Posterior vena cava (tissue), 2 donors: ENCODE measurements at regions not wholly inside any gene's neighbourhood (a gene's known extent, or its start where the extent isn't known, plus 50 kb on each side); places are given as distances from the start of the nearest gene placed in this dataset.

Experiments used
- DNase-seq: peaks from one replicate; pipeline ENCODE4 v3.0.0-alpha.2; 2020; ENCODE audit warnings: low spot score
- intact Hi-C, 2 donors: fragments of 100-400 bp; cut with DNase I; formaldehyde crosslinking; loops; one replicate each; pipeline versions ENCODE4 v1.14.1 to v1.14.2; 2022 to 2023
- donor health status: DM: yes; HTN: yes; CAD: no.
- donor health status: DM: yes; HTN: yes; CAD: no.

- intact Hi-C loops, result no loop called here
Observed at GRCh38 chr10:108409306-108409705, 1244.8 kb upstream of the SORCS1 start.

GRCh38 chr10:108404155-108404554 lies 1239.6 kb upstream of the SORCS1 start:
- no peak for DNase-seq
- intact Hi-C loops, result no loop called here

More at GRCh38 chr10:108409306-108409705, 1244.8 kb upstream of the SORCS1 start:
- DNase-seq, result no peak

GRCh38 chr10:108399465-108399864 lies 1235.0 kb upstream of the SORCS1 start:
- DNase-seq, result no peak
- intact Hi-C loops, result no loop called here

- DNase-seq, result no peak
- intact Hi-C loops, result no loop called here
Observed at GRCh38 chr10:108393089-108393488, 1228.6 kb upstream of the SORCS1 start.

GRCh38 chr10:108392286-108392685 lies 1227.8 kb upstream of the SORCS1 start:
- no peak for DNase-seq
- intact Hi-C loops, result no loop called here

- intact Hi-C loops, result no loop called here
- DNase-seq, result no peak
Observed at GRCh38 chr10:108388706-108389105, 1224.2 kb upstream of the SORCS1 start.

- intact Hi-C loops, result no loop called here
Observed at GRCh38 chr10:108385963-108386362, 1221.5 kb upstream of the SORCS1 start.

GRCh38 chr10:108384378-108384777 lies 1219.9 kb upstream of the SORCS1 start:
- intact Hi-C loops, result no loop called here
- DNase-seq, result no peak

More at GRCh38 chr10:108385963-108386362, 1221.5 kb upstream of the SORCS1 start:
- no peak for DNase-seq

GRCh38 chr10:108378779-108379178 lies 1214.3 kb upstream of the SORCS1 start:
- no peak for DNase-seq
- intact Hi-C loops, result no loop called here

- intact Hi-C loops, result no loop called here
- DNase-seq, result no peak
Observed at GRCh38 chr10:108375691-108376090, 1211.2 kb upstream of the SORCS1 start.

- DNase-seq, result no peak
- intact Hi-C loops, result no loop called here
Observed at GRCh38 chr10:108374991-108375390, 1210.5 kb upstream of the SORCS1 start.

GRCh38 chr10:108365541-108365940 lies 1201.0 kb upstream of the SORCS1 start:
- DNase-seq, result no peak
- intact Hi-C loops, result no loop called here

- no peak for DNase-seq
- intact Hi-C loops, result no loop called here
Observed at GRCh38 chr10:108363576-108363975, 1199.1 kb upstream of the SORCS1 start.

- DNase-seq, result no peak
- intact Hi-C loops, result no loop called here
Observed at GRCh38 chr10:108362961-108363360, 1198.5 kb upstream of the SORCS1 start.

GRCh38 chr10:108362296-108362695 lies 1197.8 kb upstream of the SORCS1 start:
- intact Hi-C loops, result no loop called here
- DNase-seq, result no peak

- no peak for DNase-seq
- intact Hi-C loops, result no loop called here
Observed at GRCh38 chr10:108360187-108360586, 1195.7 kb upstream of the SORCS1 start.

GRCh38 chr10:108358912-108359311 lies 1194.4 kb upstream of the SORCS1 start:
- DNase-seq, result no peak

GRCh38 chr10:108352771-108353170 lies 1188.3 kb upstream of the SORCS1 start:
- intact Hi-C loops, result no loop called here
- DNase-seq, result no peak

More at GRCh38 chr10:108358912-108359311, 1194.4 kb upstream of the SORCS1 start:
- intact Hi-C loops, result no loop called here

GRCh38 chr10:108348215-108348614 lies 1183.7 kb upstream of the SORCS1 start:
- intact Hi-C loops, result loop anchor here in 1 of 2 donors (5.0 kb wide), 1 partner anchor 426 kb away; no protein-coding TSS in a partner anchor

GRCh38 chr10:108346066-108346465 lies 1181.6 kb upstream of the SORCS1 start:
- DNase-seq, result no peak

More at GRCh38 chr10:108348215-108348614, 1183.7 kb upstream of the SORCS1 start:
- no peak for DNase-seq

GRCh38 chr10:108338146-108338545 lies 1173.6 kb upstream of the SORCS1 start:
- no peak for DNase-seq
- intact Hi-C loops, result no loop called here

More at GRCh38 chr10:108346066-108346465, 1181.6 kb upstream of the SORCS1 start:
- intact Hi-C loops, result loop anchor here in 1 of 2 donors (5.0 kb wide), 1 partner anchor 424 kb away; no protein-coding TSS in a partner anchor

GRCh38 chr10:108336836-108337235 lies 1172.3 kb upstream of the SORCS1 start:
- intact Hi-C loops, result no loop called here
- no peak for DNase-seq
